K562 (cell line): ENCODE measurements at regions not wholly inside any gene's neighbourhood (a gene's known extent, or its start where the extent isn't known, plus 50 kb on each side); places are given as distances from the start of the nearest gene placed in this dataset.

Source experiments
- ATAC-seq: fragments of 200-7000 bp; cut with Tn5 transposase; 3 replicates; pipeline ENCODE4 v1.9.1; 2020; ENCODE audit warnings: moderate library complexity
- BruUV-seq: library from RNA; stranded (reverse); fragments of 400-500 nt; replicated peaks from 2 replicates; lab custom pipeline; 2021; lab: Mats Ljungman, UMichigan
- CTCF ChIA-PET: fragments of 300-600 bp; formaldehyde crosslinking; extraction: SDS; loops from one replicate; lab custom pipeline; 2021; ENCODE audit warnings: low intra/inter-chr PET ratio; lab: Yijun Ruan, JAX
- POLR2A ChIA-PET: fragments of 300-600, 350-650 bp; sonication (Branson Sonifier 250); formaldehyde crosslinking; extraction: SDS; loops from one replicate; lab custom pipeline; 2021; ENCODE audit warnings: antibody characterized with exemption, inconsistent platforms; lab: Yijun Ruan, JAX
- DNase-seq, 4 experiments: peaks; one replicate each; pipeline versions ENCODE4 v3.0.0 to v3.0.0-alpha.2; 2011 to 2018; ENCODE audit warnings: low spot score in 3 of 4, mixed read lengths in 3 of 4; ENCODE audit errors: extremely low read depth in 1 of 4
- FAIRE-seq: peaks from 2 replicates; lab custom pipeline; 2011; peaks lifted over from hg19 to GRCh38; lab: Jason Lieb, UNC
- H2AFZ ChIP-seq: 2 replicates; pipeline ENCODE4 v1.6.0; 2011; ENCODE audit warnings: low read depth, low read length, control low read depth, inconsistent platforms
- H3K27ac ChIP-seq: fragments of 200-600 bp; 3 replicates; pipeline ENCODE4 v1.8.0; 2011; ENCODE audit warnings: low read depth, mild to moderate bottlenecking, control low read depth, inconsistent platforms, low read length, moderate library complexity, mixed read lengths; ENCODE audit errors: extremely low read depth
- H3K27me3 ChIP-seq, 2 experiments: fragments of 300-600 bp in 1 of 2; 2 replicates in 1 of 2; 3 replicates in 1 of 2; pipeline versions ENCODE4 v1.6.0 to v1.8.0; 2011; ENCODE audit warnings: inconsistent platforms in 2 of 2, low read length in 2 of 2, mild to moderate bottlenecking in 1 of 2, mixed read lengths in 1 of 2, moderate library complexity in 1 of 2; ENCODE audit not compliant: control insufficient read depth in 2 of 2, insufficient read depth in 2 of 2
- H3K36me3 ChIP-seq: fragments of 300-600 bp; 3 replicates; pipeline ENCODE4 v1.8.0; 2011; ENCODE audit warnings: mild to moderate bottlenecking, low read length, inconsistent platforms; ENCODE audit not compliant: control insufficient read depth, insufficient read depth
- H3K4me1 ChIP-seq, 2 experiments: fragments of 200-600 bp in 1 of 2; replicated peaks in 1 of 2; 2 replicates in 1 of 2; 3 replicates in 1 of 2; pipeline versions ENCODE4 v1.5.1 to v1.8.0; 2011; ENCODE audit warnings: inconsistent platforms in 2 of 2, low read length in 2 of 2, mild to moderate bottlenecking in 1 of 2, mixed read lengths in 1 of 2, moderate library complexity in 1 of 2; ENCODE audit not compliant: control insufficient read depth in 2 of 2, insufficient read depth in 2 of 2
- H3K4me2 ChIP-seq: 2 replicates; pipeline ENCODE4 v1.6.1; 2011; ENCODE audit warnings: low read length, control low read depth, inconsistent platforms, mixed read lengths; ENCODE audit not compliant: insufficient read depth
- H3K4me3 ChIP-seq: fragments of 200-600 bp; sonication (generic), shearing (Covaris generic); 2 replicates; pipeline ENCODE4 v1.5.1; 2016; ENCODE audit warnings: control low read depth, inconsistent platforms
- H3K79me2 ChIP-seq: fragments of 200-600 bp; 3 replicates; pipeline ENCODE4 v1.8.0; 2011; ENCODE audit warnings: low read length, inconsistent platforms; ENCODE audit not compliant: control insufficient read depth, insufficient read depth
- H3K9ac ChIP-seq, 2 experiments: 2 replicates each; pipeline versions ENCODE4 v1.6.0 to v1.6.1; 2011; ENCODE audit warnings: low read depth in 2 of 2, low read length in 2 of 2, control low read depth in 1 of 2, inconsistent platforms in 1 of 2, mild to moderate bottlenecking in 1 of 2, mixed read lengths in 1 of 2; ENCODE audit not compliant: insufficient read depth in 1 of 2
- H3K9me1 ChIP-seq: one replicate; pipeline ENCODE4 v1.6.0; 2011; ENCODE audit warnings: inconsistent platforms, mild to moderate bottlenecking, low read length, moderate library complexity; ENCODE audit not compliant: control insufficient read depth, insufficient read depth
- H3K9me3 ChIP-seq: replicated peaks from 2 replicates; pipeline ENCODE4 v1.5.1; 2011; ENCODE audit warnings: low read depth, low read length, inconsistent platforms; ENCODE audit not compliant: control insufficient read depth, insufficient read depth
- H4K20me1 ChIP-seq: replicated peaks from 2 replicates; pipeline ENCODE4 v1.6.1; 2011; ENCODE audit warnings: low read length, inconsistent platforms, mixed read lengths; ENCODE audit not compliant: control insufficient read depth, insufficient read depth
- ATF3 ChIP-seq, 2 experiments: fragments of 450-650 bp in 1 of 2; sonication (generic) in 1 of 2; formaldehyde crosslinking in 1 of 2; IDR thresholded peaks in 1 of 2; conservative IDR thresholded peaks in 1 of 2; 2 replicates each; pipeline versions ENCODE4 v1.6.1 to v1.8.1; 2016 to 2023; ENCODE audit warnings: mild to moderate bottlenecking in 2 of 2, moderate library complexity in 2 of 2, inconsistent platforms in 1 of 2, missing genetic modification reagents in 1 of 2
- ATF6 ChIP-seq: sonication (generic); formaldehyde crosslinking; IDR thresholded peaks from 2 replicates; pipeline ENCODE4 v1.4.0; 2020; ENCODE audit warnings: mild to moderate bottlenecking, missing genetic modification reagents
- DLX4 ChIP-seq: fragments of 250-450 bp; sonication (Bioruptor Pico); IDR thresholded peaks from 2 replicates; pipeline ENCODE4 v1.6.1; 2021; ENCODE audit warnings: mild to moderate bottlenecking
- FOXA1 ChIP-seq: fragments of 450-650 bp; IDR thresholded peaks from 2 replicates; pipeline ENCODE4 v1.6.1; 2016; ENCODE audit warnings: mild to moderate bottlenecking, borderline replicate concordance
- FOXK1 ChIP-seq: sonication (generic); formaldehyde crosslinking; IDR thresholded peaks from 2 replicates; pipeline ENCODE4 v1.8.0; 2022; ENCODE audit warnings: missing genetic modification reagents, mild to moderate bottlenecking, borderline replicate concordance
- HCFC1 ChIP-seq: IDR thresholded peaks from 2 replicates; pipeline ENCODE4 v1.6.1; 2012; ENCODE audit warnings: low read depth, low read length, improper control_type of control experiment
- HNRNPL ChIP-seq: fragments of 200-400 bp; formaldehyde crosslinking; IDR thresholded peaks from 2 replicates; pipeline ENCODE4 v1.6.1; 2017; ENCODE audit warnings: low read depth, mild to moderate bottlenecking, low read length
- KLF1 ChIP-seq: fragments of 450-650 bp; IDR thresholded peaks from 2 replicates; pipeline ENCODE4 v1.6.1; 2016; ENCODE audit warnings: missing genetic modification characterization, missing compliant biosample characterization
- MXI1 ChIP-seq: IDR thresholded peaks from 2 replicates; pipeline ENCODE4 v1.6.1; 2011; ENCODE audit warnings: low read depth, mild to moderate bottlenecking, improper control_type of control experiment, low read length
- NELFE ChIP-seq: IDR thresholded peaks from 2 replicates; pipeline ENCODE4 v1.6.1; 2011; ENCODE audit warnings: mild to moderate bottlenecking; ENCODE audit not compliant: insufficient read depth, insufficient read length
- RBM17 ChIP-seq: fragments of 200-400 bp; formaldehyde crosslinking; IDR thresholded peaks from 2 replicates; pipeline ENCODE4 v1.6.1; 2017; ENCODE audit warnings: low read depth, mild to moderate bottlenecking, low read length, borderline replicate concordance
- SRSF1 ChIP-seq: fragments of 200-400 bp; formaldehyde crosslinking; IDR thresholded peaks from 2 replicates; pipeline ENCODE4 v1.6.1; 2017; ENCODE audit warnings: mild to moderate bottlenecking, low read depth, low read length, moderate library complexity
- TAF1 ChIP-seq: IDR thresholded peaks from 2 replicates; pipeline ENCODE4 v1.6.1; 2011; ENCODE audit warnings: mild to moderate bottlenecking, low read length, moderate library complexity; ENCODE audit not compliant: insufficient read depth, control insufficient read depth, severe bottlenecking; ENCODE audit errors: extremely low read depth
- ZNF124 ChIP-seq: sonication (generic); formaldehyde crosslinking; IDR thresholded peaks from 2 replicates; pipeline ENCODE4 v1.8.1; 2022; ENCODE audit warnings: missing genetic modification reagents
- ZNF239 ChIP-seq: fragments of 250-450 bp; sonication (Bioruptor Pico); IDR thresholded peaks from 2 replicates; pipeline ENCODE4 v1.4.0; 2020; ENCODE audit warnings: mild to moderate bottlenecking
- ZNF551 ChIP-seq: fragments of 250-450 bp; sonication (Bioruptor Pico); IDR thresholded peaks from 2 replicates; pipeline ENCODE4 v1.5.0; 2021; ENCODE audit warnings: mild to moderate bottlenecking, moderate library complexity
- WGBS: fragments of 100-300 bp; shearing (Covaris generic); methylation state at CpG from one replicate; pipeline ENCODE4 v1.1.6; 2016; ENCODE audit warnings: low coverage, mixed read lengths; ENCODE audit not compliant: insufficient coverage; ENCODE audit errors: missing lambda C conversion rate; 5-methylcytosine and 5-hydroxymethylcytosine counted together
- in situ Hi-C: fragments of 300-500 bp; cut with MboI; formaldehyde crosslinking; loops from 4 replicates; pipeline ENCODE4 v1.15.0; 2018; ENCODE audit warnings: inconsistent platforms, mixed read lengths
- intact Hi-C: fragments of 100-400 bp; cut with micrococcal nuclease; formaldehyde crosslinking; loops from 2 replicates; pipeline ENCODE4 v1.14.2; 2022
- TF ChIP-seq, protein P1 (sequence below), 2 experiments: fragments of 200-800 bp in 1 of 2; sonication (Bioruptor generic) in 1 of 2; sonication (generic) in 1 of 2; formaldehyde crosslinking in 1 of 2; IDR thresholded peaks in 1 of 2; conservative IDR thresholded peaks in 1 of 2; 2 replicates each; pipeline versions ENCODE4 v1.5.0 to v1.6.1; 2016 to 2020; ENCODE audit warnings: missing compliant biosample characterization in 1 of 2, missing genetic modification characterization in 1 of 2, missing genetic modification reagents in 1 of 2

DNA sequence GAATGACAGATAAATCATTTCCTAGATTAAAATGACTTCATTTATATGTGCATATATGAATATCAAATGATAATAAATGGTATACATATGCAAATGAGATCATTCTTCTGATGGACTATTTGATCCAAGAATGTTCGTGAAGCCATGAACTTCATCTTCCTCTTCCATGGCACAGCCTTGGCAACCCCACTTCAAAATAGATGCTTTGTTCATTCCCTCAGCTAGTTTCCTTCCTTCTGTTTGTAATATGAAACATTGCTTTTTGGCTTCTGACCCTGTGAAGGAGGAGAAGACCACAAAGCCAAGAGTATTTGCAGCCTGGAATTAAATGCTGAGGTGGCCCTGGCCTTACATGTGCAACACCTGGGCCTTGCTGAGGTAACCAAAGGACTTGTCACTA, 106.8 kb upstream of the LIFR start:
- CTCF ChIA-PET = no interaction called here
- TF ChIP-seq SRSF1 (no peak), ZNF239 (CRISPR knock-in tag) (no peak), MXI1 (no peak), TAF1 (no peak), ZNF124 (CRISPR knock-in tag) (no peak), KLF1 (tag) (no peak), DLX4 (CRISPR knock-in tag) (no peak), FOXA1 (no peak), FOXK1 (CRISPR knock-in tag) (no peak), RBM17 (no peak), ATF6 (CRISPR knock-in tag) (no peak), HNRNPL (no peak), ATF3 (IDR thresholded peaks at IDR 0.05) (no peak), ATF3 (CRISPR knock-in tag; conservative IDR thresholded peaks at IDR 0.05) (no peak), HCFC1 (no peak), ZNF551 (no peak), NELFE (no peak)
- TF ChIP-seq, protein P1, sequence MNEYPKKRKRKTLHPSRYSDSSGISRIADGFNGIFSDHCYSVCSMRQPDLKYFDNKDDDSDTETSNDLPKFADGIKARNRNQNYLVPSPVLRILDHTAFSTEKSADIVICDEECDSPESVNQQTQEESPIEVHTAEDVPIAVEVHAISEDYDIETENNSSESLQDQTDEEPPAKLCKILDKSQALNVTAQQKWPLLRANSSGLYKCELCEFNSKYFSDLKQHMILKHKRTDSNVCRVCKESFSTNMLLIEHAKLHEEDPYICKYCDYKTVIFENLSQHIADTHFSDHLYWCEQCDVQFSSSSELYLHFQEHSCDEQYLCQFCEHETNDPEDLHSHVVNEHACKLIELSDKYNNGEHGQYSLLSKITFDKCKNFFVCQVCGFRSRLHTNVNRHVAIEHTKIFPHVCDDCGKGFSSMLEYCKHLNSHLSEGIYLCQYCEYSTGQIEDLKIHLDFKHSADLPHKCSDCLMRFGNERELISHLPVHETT (CRISPR knock-in tag; conservative IDR thresholded peaks at IDR 0.05 in 1 of 2, IDR thresholded peaks at IDR 0.05 in 1 of 2) = no peak
- Histone ChIP-seq H2AFZ (no peak overlapping the region), H3K9me3 (no peaks in the 10 kb centered on the region), H3K4me1 (0 out of 5 replicates have a peak, but pooled peaks cover 3 to 4% of the 10 kb centered on the region in 2 experiments), H3K79me2 (no peaks in the 10 kb centered on the region), H3K36me3 (no peaks in the 10 kb centered on the region), H3K9me1 (no peaks in the 10 kb centered on the region), H3K27me3 (0 out of 5 replicates have a peak, but pooled peaks cover 0 to 6% of the 10 kb centered on the region in 2 experiments), H3K9ac (no peak overlapping the region), H3K4me2 (no peak overlapping the region), H4K20me1 (no peaks in the 10 kb centered on the region), H3K27ac (no peak overlapping the region), H3K4me3 (no peak overlapping the region)
- ATAC-seq = no peak
- no TSS peak for BruUV-seq
- intact Hi-C loops = no loop called here
- in situ Hi-C loops = loop anchor here (5.0 kb wide), 1 partner anchor 226 kb away; no protein-coding TSS in a partner anchor
- no peak for FAIRE-seq
- POLR2A ChIA-PET = interaction anchor here (0.6 to 1.7 kb wide), 2 partner anchors 146 to 285 kb away, joined by 3 to 4 read pairs; no protein-coding TSS in a partner anchor
- 4% methylated on average over 1 of the region's 1 CpG for WGBS
- no peak for DNase-seq
